ENCODE measurements at regions not wholly inside any gene's neighbourhood (a gene's known extent, or its start where the extent isn't known, plus 50 kb on each side); places are given as distances from the start of the nearest gene placed in this dataset.

- DNase-seq, result no peak
Measured at GRCh38 chr2:239538357-239539052, 137.7 kb upstream of the HDAC4 start.

GRCh38 chr2:239537633-239538356 is 137.0 kb upstream of the HDAC4 start:
- no peak for DNase-seq

DNA sequence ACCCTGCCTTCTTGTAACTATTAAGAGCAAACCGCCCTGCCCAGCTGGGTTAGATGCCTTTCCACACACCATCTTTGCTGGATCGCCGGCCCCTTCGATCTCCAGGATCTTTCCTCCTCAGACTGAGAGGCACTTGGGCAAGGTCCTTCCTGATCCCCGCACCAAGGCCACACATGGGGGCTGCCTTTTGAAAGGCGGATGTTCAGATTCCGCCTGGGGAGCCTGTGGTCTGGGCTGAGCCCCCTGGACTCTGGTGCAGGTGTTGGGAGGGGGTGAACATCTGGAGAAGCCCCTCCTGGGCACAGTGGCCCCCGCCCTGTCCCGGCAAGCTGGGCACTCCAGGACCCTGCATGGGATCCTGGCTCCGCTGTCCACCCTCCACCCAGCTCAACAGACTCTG is 135.4 kb upstream of the HDAC4 start:
- no peak for DNase-seq

GRCh38 chr2:239535413-239536144 is 134.8 kb upstream of the HDAC4 start:
- DNase-seq, result no peak

GRCh38 chr2:239534581-239535412 is 134.0 kb upstream of the HDAC4 start:
- no peak for DNase-seq

GRCh38 chr2:239533569-239534316 is 132.9 kb upstream of the HDAC4 start:
- DNase-seq, result no peak

DNA sequence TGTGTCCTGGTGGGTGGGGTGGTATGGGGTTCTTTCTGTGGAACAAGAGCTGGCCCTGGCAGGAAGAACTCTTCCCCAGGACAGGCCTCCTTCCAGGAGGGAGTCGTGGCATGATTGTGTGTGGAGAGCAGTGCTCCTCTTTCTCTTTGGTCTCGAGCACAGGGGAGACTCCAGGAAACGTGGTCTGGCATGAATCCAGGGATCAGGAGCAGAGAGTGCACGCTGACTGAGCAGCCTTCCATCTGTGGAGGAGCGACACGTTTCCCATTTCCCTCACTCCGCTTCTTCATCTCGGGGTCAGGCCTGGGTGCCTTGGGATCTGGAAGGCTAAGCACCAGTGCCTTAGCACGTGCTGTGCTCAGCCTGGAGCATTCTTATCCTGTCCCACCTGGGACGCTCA is 132.0 kb upstream of the HDAC4 start:
- DNase-seq, result no peak

DNA sequence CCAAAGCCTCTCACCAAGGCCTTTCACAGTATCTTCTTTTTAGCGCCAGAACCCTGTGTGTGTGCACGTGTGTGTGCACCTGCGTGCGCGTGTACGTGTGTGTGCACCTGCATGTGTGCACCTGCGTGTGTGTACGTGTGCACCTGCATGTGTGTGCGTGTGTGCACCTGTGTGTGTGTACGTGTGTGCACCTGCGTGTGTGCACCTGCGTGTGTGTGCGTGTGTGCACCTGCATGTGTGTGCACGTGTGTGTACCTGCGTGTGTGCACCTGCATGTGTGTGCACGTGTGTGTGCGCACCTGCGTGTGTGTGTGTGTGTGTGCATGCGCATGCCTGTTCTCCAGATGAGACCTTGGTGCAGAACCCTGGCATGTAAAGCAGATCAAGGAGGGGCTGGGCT is 131.4 kb upstream of the HDAC4 start:
- DNase-seq, result no peak

DNA sequence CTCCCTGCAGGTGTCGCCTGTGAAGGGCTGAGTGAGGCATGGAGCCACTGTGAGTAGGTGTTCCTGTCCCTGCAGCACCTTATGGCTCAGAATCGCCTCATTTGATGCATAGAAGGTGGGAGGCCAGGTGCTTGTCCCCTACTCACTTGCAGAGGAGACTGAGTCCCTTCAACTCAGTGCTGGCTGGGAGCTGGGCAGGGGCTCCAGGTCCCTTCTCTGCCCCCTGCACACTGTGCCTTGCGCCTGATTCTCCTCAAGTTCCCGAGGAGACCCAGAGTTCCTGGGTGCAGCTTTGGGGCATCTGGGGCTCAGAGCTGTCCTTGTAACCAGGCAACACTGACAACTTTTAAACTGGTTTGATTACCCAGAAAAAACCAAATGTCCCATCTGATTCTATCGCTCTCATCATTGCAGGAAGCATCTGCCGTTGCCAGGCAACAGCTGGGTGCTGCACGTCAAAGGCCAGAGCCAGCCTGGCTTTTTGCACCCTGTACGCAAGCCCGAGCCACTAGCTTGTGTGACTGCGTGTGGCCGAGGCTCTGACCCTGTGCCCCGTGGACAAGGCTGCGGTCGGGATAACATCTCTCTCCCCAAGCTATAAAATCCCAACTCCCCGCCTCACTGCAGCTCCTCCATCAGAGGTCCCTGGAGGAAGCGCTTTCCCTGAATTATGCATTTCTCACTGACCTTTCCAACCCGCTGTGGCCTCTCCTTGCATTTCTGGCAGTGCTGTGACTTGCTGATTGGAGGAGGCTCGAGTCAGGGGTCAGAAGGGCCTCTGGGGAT is 130.8 kb upstream of the HDAC4 start:
- DNase-seq, result no peak

- no peak for DNase-seq
Measured at GRCh38 chr2:239530749-239531316, 130.0 kb upstream of the HDAC4 start.

GRCh38 chr2:239529313-239530015 is 128.6 kb upstream of the HDAC4 start:
- no peak for DNase-seq

GRCh38 chr2:239528883-239529282 is 128.1 kb upstream of the HDAC4 start:
- DNase-seq, result no peak

GRCh38 chr2:239528146-239528545 is 127.3 kb upstream of the HDAC4 start:
- DNase-seq, result no peak

GRCh38 chr2:239526666-239527415 is 126.0 kb upstream of the HDAC4 start:
- DNase-seq, result no peak

- no peak for DNase-seq
Measured at GRCh38 chr2:239526038-239526437, 125.2 kb upstream of the HDAC4 start.

GRCh38 chr2:239523954-239524330 is 123.1 kb upstream of the HDAC4 start:
- no peak for DNase-seq

DNA sequence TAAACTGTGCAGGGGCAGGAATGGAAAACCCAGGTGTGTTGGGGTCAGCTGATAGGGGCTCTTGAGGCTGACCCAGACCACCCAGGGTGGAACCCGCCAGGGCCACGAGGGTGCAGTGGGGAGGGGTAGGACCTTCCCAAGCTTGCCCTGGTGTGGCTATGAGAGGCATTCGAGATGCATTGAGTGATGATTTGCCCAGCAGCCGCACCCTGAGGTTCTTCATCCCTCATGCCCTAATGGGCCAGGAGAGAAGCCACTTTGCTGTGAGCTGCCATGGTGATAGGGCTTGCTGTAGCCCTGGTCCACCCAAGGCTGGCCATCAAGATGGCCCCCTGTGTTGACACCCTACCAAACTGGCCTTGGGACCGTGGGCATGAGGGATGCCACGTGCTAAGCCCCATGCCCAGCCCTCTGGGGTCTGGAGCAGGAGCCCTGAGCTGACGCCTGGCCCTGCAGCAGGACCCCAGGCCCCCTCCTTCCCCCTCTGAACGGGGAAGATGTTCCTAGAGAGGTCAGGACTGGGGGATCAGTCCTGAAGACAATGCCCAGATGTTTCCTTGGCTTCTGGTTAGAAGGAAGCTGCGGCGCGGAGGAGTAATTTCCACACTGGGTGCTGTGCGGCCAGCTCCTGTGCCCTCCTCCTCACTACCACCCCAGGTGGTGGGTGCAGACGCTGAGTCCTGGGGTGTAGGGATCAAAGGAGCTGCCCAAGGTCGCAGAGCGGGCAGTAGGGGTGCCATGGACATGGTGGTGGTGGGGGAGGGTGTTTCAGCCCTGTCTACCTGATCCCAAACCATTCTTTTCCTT is 122.5 kb upstream of the HDAC4 start:
- DNase-seq, result no peak

DNA sequence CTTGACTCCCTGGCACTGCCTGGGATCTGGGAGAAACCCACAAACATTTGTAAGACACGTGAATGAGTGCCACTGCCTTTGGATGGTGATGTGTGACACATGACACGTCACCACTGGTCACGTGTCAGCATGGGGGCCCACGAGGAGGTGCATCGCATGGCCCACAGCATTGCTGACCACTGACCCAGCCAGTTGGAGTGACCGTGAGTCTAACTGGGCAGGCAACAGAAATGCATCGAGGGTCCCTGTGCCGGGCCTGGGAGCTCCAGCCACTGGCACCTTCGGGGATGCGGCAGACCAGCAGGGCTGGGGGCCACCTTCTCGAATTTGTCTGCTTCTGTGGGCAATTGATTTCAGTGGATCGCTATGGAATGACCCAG is 121.9 kb upstream of the HDAC4 start:
- no peak for DNase-seq
